H1 (cell line): ENCODE measurements at regions not wholly inside any gene's neighbourhood (a gene's known extent, or its start where the extent isn't known, plus 50 kb on each side); places are given as distances from the start of the nearest gene placed in this dataset.

Experiments
- BRCA1 ChIP-seq: IDR thresholded peaks from 2 replicates; pipeline ENCODE4 v1.6.1; 2012; ENCODE audit warnings: low read depth, low read length, improper control_type of control experiment
- CHD1 ChIP-seq: IDR thresholded peaks from 2 replicates; pipeline ENCODE4 v1.6.1; 2012; ENCODE audit warnings: low read depth, low read length, improper control_type of control experiment
- CHD7 ChIP-seq: fragments of 300-600 bp; sonication (generic); IDR thresholded peaks from 2 replicates; pipeline ENCODE4 v1.7.1; 2012; ENCODE audit warnings: low read length, moderate library complexity, mild to moderate bottlenecking, inconsistent platforms; ENCODE audit not compliant: insufficient replicate concordance
- CTBP2 ChIP-seq: IDR thresholded peaks from 2 replicates; pipeline ENCODE4 v1.7.0; 2011; ENCODE audit warnings: borderline replicate concordance, mild to moderate bottlenecking, moderate library complexity, mixed read lengths, low read length; ENCODE audit not compliant: insufficient read depth, insufficient read length
- HDAC6 ChIP-seq: IDR thresholded peaks from one replicate; pipeline ENCODE4 v1.7.1; 2012; ENCODE audit warnings: low read depth, mild to moderate bottlenecking, inconsistent platforms, low read length, moderate library complexity
- JUND ChIP-seq: IDR thresholded peaks from 2 replicates; pipeline ENCODE4 v1.6.1; 2011; ENCODE audit warnings: mild to moderate bottlenecking, improper control_type of control experiment, low read length
- KDM4A ChIP-seq: IDR thresholded peaks from one replicate; pipeline ENCODE4 v1.7.1; 2012; ENCODE audit warnings: low read depth, mild to moderate bottlenecking, moderate library complexity, low read length, inconsistent platforms; ENCODE audit not compliant: severe bottlenecking
- SIX5 ChIP-seq: IDR thresholded peaks from 2 replicates; pipeline ENCODE4 v1.6.1; 2011; ENCODE audit warnings: mild to moderate bottlenecking, low read depth, low read length
- SP2 ChIP-seq: IDR thresholded peaks from 2 replicates; pipeline ENCODE4 v1.6.1; 2012; ENCODE audit warnings: mild to moderate bottlenecking, low read length, inconsistent platforms

- TF ChIP-seq CHD7 (no peak), CTBP2 (no peak), SP2 (no peak), JUND (no peak), HDAC6 (no peak), SIX5 (no peak), KDM4A (no peak), CHD1 (no peak), BRCA1 (no peak)
These were observed 228.9 kb downstream of the RNF144A start (continued) for GRCh38 chr2:7146151-7146550.
